NT2/D1 (cell line): ENCODE measurements at regions not wholly inside any gene's neighbourhood (a gene's known extent, or its start where the extent isn't known, plus 50 kb on each side); places are given as distances from the start of the nearest gene placed in this dataset.

Source experiments
- SUZ12 ChIP-seq: IDR thresholded peaks from 2 replicates; pipeline ENCODE4 v1.6.1; 2011; ENCODE audit not compliant: insufficient read length, insufficient read depth; ENCODE audit errors: extremely low read depth
- YY1 ChIP-seq: IDR thresholded peaks from 2 replicates; pipeline ENCODE4 v1.6.1; 2011; ENCODE audit not compliant: insufficient read length, insufficient read depth

GRCh38 chrY:13756615-13757014, 52.9 kb downstream of the TMSB4Y start:
- TF ChIP-seq SUZ12 (no peak), YY1 (no peak)
